HG03575 (cell line): ENCODE measurements at regions not wholly inside any gene's neighbourhood (a gene's known extent, or its start where the extent isn't known, plus 50 kb on each side); places are given as distances from the start of the nearest gene placed in this dataset.

Experiments used
- ATAC-seq: cut with Tn5 transposase; IDR thresholded peaks from one replicate; pipeline ENCODE4 v1.9.1; 2021; ENCODE audit not compliant: unreplicated experiment, insufficient number of reproducible peaks, low FRiP score; ENCODE audit errors: extremely low read depth

DNA sequence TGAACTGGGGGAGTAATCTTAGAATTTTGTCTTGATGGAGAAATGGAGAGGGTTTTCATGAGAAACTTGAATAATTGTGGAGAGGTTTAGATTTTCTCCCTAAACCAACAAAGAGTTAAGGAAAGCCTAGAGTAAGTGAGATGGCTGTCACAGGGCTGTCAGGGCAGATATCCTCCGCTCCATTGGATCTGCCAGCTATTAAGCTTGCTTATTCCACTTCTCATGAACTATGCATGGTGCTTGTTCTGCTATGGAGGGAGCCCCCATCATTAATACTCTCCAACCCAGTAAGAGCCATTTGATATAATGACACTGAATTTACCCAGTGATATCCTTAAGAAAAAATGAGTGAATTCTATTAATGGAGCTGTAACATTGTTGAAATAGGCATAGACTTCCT, 342.8 kb upstream of the MTNR1B start:
- no peak for ATAC-seq

DNA sequence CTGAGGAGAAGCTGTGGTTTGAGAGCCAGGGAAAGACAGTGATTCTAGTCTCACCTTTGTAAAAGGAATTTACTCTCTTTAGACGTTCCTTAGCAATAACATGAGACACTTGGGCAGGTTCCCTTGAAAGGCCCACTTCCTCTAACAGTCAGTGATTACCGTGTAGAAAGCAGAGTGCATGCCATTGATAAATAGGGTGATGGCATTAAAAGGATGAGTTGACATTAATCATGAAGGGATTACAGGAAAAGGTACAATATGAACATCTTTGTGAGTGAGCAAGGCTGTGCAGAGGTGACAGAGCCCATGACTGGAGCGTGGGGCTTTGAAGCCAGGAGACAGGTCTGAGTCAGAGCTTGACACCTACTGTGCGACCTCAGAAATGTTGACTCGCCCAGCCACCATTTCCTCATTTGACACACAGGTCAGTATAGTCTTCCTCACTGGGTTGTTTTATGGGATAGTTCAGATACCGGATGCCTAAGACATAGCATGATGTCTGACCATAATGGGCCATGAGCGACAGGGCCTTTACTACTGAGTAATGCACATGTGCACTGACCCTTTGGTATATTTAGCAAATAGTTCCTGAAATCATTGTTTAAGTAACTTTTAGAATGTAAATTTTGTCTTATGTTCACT, 341.7 kb upstream of the MTNR1B start:
- no peak for ATAC-seq

DNA sequence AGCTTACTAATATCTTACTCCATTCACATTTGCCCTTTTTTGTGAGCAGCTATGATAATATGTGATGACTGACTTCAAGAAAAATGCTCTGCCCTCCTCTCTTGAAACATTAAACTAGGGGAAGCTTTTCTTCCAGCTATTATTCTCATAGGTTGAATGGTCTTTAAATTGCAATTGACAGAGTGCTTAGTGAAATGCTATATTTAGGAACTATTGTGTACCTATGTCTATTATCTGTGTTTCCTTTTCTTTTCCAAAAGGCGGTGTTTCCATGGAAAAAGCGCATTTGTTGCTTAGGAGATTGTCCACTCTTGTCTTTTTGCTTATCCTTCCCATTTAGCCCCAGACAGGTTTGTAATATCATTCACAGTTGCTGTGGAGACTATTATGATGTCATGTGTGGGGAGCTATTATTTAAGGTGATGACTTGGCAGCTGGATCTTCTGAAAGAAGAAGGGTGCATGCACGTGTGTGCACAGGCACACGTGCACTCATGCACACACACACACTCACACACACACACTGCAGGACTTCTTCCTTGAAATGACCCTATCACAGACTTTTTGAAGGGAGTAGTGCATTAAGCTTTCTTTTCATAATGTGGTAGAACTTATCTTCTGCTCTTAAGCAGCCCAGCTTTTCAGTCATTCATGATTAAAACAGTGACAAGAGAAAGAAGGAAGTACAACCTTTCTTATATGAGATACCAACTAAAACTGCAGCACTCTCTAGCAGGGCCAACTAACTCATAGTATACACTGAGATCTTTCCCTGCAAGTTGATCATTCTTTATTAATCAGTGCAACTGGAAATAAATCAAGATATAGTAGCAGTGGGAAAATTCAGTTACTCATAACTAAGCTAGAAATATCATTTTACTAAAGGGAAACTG, 340.8 kb upstream of the MTNR1B start:
- ATAC-seq, result no peak

DNA sequence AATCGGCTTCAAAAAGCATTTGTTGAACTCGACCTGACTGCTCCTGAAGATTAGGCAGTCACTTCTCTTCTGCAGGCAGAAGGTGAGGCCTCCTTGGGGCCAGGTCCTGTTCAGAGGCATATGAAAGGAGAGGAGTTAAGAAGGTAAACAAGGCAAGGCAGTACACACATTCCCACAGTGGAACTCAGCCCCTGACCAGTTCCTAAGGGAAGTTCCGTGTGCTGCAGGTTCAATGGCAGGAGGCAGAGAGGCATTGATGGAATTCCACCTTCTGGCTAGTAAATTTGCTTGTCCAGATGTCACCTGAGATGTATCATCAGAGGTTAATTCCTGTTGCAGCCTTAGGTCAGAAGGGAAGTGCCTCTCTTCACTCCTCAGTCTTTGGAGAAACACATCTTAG, 337.0 kb upstream of the MTNR1B start:
- no peak for ATAC-seq

DNA sequence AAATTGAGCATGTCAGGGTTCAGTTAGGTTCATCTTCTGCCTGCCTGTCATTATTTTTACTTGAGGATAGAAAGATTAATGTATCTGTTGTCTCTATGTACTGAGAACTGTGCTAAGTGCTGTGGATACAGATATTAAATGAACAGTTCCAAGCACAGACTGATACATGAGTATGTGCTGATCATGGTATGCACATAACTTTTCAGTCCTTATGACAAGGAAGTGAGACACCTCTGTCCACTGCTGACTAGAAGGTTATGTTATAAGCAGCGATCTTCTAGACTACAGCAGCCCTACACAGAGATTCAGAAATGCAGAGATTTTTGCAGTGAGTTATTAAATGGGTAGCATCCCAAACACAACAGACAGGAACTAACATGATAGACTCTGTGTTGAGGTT, 335.6 kb upstream of the MTNR1B start:
- no peak for ATAC-seq

DNA sequence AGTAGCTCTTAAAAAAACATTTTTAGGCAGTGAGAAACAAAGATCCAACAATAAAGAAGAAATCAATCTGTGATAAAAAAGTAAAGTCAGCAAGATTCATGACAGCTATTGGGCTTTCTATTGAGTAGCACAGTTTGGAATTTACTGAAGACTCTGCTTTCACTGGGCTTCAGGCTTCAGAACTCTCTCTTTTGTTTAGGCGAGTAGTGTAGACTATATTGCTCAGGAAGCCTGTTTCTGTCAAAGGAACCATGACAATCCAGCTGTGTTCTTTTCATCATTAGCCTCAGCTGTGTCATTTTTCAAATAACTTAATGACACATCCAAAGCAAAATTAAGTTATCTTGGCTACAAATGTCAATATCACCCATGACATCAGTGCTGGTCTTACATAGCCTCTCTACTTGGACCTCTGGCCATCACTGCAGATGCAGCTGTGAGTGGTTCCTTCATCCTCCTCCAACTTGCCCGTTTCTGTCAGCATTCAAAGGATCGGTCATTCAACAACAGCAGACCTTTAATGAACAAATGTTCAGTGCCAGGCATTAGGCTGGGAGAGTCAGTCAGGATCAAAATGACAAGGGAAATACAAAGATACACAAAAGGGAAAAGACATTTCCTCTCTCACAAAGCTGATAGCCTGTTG, 332.8 kb upstream of the MTNR1B start:
- ATAC-seq, result no peak

DNA sequence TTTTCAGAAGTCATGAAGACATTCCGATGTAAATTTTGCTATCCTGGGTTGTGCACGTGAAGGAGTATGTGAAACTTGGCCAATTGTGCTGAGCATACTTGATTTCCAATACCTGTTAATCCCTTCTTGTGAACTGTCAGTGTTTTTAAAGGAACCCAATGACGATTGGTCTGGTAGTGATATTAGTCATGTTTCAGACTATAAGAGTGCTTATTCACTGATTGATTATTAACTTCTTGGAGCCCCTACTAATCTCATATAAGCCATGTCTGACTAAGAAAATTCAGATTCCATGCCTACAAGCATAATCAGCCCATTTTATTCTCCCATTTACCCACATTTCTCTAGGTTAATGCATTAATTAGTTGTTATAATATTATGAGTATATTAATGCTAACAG, 330.8 kb upstream of the MTNR1B start:
- no peak for ATAC-seq

DNA sequence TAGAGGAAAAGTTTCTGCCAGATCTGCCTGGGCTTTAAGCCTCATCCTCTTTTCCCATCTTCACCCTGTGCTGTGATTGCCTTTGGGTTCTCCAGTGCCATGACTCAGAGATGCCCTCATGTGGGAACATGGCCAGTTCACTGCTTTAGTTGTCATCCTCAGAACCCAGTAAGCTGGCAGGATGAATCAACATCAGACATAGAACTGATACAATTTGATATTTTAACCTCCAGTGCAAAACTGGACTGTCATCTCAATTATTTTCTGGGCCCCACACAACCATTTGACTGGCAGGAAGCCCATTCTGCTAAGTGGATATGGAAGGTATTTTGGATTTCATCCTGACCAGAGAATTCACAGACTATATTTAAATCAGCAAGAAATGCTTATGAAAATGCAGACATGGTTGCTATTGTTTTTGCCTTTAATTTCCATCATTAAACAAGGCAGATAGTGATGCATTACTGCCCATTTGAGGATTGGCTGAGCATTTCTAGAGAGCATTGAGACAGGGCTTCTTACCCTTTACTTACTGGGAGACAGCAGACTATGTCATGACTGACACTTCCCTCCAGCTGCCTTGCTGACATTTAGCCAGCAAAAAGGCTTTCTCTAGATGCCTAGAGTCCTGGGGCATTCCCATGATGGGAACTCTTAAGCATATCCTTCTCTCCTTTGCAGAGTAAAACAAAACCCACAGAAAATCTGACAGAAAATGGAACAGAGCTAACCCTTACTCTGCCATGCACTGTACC, 327.1 kb upstream of the MTNR1B start:
- no peak for ATAC-seq

DNA sequence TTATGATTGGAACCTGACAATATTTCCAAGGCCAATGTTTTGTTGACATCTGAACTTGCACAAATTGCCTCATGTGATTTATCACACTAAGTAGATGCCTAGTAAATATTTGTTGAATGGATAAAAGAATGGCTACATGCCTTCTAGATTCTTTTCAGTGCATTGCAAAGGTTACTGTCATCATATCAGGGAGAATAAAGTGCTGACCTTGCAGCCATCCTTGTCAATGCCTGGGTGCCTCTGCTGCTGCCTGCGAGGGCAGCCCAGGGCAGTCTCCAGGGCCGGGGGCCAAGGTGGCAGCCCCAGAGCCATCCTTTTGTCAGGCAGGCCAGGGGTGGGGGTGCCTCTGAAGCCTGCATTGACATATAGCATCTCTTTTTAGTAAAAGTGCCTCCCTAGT, 325.6 kb upstream of the MTNR1B start:
- no peak for ATAC-seq

DNA sequence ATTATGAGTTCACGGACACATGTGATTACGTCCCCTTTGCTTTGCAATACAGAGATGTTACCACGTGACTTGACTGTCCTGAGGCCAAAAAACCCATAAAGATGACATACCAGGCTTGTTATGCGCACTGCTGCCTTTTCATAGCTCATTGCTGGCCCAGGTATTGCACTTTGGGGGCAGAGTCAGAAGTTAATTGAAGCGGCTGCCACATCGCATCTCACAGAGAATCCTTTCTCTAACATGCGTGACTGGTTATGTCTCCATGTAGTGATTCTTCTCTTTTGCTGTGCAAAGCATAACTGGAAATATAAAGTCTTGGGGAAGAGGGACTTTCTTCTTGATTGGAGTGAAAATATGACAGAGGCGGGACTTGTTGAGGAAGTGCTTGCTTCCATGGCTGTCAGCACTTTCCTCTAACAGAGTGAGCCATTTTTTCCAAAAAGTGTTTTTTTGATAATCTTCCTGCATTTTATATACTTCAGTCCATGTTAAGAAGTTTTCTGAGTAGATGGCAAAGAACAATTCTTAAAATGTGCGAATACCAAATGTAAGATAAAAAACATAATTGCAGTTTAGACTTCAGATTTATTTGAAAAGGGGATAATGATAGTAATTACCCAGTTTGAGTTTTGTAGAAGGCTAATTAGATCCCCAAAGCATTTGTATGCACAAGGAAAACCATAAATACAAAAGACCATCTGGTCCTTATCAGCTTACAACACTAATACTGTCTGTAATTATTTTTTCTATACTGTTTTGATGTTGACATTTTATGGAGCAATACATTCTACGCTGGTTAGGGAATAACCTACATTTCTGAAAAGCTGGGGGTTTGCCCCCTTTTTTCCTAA, 324.6 kb upstream of the MTNR1B start:
- ATAC-seq, result no peak

DNA sequence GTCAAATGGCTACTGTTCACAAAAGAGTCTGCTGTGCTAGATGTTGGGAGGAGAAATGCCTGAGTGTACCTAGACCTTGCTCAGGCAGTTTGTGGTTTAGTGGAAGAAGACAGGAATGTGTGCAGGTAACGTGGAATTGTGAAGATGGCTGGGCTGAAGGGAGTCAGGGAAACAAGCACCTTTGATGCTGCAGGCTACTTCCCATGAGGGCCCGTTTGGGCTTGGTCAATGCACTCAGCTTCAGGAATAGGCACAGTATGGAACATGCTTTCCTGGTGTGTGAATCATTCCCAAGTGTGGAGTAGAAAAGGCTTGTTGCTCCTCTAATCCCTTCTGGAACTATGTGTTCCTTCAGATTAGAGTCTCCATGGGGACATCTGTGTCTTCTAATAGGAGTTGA, 318.3 kb upstream of the MTNR1B start:
- no peak for ATAC-seq

DNA sequence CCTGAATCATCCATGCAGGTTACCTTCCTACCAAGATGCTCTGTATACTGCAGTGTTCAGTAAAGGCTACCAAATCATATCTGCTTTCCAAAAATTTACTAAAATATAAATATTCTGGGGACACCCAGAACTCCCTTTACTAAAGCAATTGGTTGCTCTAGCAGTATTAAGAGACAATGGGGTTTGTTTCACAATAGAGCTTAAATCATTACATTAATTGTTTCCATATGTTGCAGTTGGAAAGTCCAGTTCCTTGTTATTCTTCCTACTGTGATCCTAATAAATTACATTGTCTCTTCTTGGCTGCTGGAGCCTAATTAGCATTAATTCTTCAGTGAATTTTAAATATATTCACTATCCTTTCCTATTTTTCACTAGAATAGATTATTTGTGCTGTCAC, 316.0 kb upstream of the MTNR1B start:
- no peak for ATAC-seq

DNA sequence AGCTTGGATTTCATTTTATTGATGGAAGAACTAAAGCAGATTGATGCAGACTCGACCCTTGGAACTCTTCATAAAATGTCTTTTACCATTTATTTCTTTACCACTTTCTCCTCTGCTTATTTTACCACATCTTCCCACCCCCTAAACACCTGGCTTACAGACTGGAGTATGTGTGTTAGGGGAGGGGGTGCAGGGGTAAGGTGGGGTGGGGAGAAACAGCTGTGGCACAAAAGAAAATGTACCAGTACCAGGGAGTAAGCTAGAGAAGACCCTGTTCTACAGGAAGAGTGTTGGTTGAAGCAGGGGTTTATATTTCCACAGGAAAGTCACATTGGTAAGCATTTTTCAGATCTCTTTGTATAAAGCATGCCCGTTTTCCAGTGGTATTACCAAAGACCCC, 312.7 kb upstream of the MTNR1B start:
- ATAC-seq, result no peak

DNA sequence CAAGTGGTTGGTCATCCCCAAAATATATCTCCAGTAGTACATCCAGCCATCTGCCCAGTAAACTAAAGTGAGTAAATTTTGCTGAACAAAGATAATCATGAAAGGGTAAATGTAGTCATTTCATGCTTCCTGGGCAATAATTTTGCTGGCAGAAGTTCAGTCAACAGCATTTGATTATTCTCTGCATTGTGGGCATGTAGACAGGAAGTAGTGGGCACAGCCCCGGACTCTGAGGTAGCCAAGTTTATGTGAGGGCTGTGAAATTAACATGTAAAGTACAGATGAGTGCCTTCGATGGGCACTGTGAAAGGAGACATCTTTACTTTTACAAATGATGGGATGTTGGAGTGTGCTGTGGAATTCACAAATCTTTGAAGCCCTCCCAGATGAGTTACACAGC, 312.2 kb upstream of the MTNR1B start:
- no peak for ATAC-seq

DNA sequence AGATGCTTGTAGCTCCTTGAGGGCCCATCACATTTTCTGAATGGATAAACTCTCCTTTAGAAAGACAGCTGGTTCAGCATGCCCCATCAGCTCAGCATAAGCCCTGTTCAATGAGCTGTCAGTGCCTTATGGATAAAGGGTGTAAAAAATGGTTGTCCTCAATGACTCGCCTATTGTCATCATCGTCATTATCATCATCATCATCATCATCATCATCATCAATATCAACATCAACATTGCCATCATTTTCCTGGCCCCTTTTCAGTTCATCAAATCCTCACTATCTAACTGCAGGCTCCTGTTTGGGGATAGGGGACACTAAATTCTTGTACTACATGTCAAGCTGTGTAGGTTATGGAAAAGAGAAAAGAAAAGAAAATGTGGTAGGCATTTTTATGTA, 310.7 kb upstream of the MTNR1B start:
- no peak for ATAC-seq

DNA sequence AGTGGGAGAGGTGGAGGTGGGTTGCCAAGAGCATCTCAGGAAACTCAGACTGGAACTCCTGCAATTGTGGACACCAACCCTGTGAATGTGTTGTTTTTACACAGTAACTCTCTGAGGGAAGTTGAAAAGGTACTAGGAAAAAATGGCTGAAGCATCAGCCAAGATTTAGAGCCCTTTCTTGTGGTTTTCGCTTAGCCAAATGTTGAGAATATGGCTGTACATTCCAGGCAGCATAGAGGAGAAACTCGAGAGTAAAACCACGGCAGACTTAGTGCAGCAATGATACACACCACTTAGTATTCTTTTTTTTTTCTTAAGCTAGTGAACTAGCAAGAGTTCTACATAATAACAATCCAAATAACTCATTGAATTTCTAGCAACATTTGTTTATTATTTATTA, 309.7 kb upstream of the MTNR1B start:
- no peak for ATAC-seq

DNA sequence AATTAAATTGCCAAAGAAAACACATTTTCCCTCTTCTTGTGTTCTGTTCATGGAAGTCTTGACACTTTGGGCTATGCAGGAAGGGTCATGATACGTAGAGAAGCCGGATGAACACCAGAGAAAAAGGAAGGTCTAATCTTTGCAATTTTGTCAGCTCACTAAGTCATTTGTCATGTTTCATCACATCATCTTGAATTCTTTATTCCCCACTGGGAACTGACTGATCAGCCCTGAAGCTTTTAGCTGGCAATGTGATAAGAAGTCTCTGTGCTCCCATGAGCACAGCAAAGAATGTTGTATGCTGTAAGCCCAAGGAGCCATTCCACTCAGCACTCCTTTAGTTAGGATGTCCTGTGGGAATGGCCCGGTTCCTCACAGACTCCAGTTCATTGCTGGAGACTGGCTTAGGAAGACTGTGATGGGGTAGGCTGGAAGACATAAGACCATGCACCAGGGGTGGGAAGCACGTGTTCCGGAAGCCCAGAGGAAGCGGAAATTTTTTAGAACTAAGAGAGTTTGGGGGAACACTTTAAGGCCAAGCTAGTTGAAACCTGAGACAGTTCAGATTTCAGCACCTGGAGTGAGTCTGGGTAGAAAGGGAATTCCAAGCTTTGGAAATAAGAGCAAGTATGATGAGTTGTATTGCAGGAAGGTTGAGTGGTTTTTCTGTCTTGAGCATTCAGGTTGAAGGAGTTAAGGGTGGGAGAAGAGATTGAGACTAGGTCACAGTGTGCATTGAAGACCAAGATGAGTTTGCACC, 306.7 kb upstream of the MTNR1B start:
- ATAC-seq, result no peak

DNA sequence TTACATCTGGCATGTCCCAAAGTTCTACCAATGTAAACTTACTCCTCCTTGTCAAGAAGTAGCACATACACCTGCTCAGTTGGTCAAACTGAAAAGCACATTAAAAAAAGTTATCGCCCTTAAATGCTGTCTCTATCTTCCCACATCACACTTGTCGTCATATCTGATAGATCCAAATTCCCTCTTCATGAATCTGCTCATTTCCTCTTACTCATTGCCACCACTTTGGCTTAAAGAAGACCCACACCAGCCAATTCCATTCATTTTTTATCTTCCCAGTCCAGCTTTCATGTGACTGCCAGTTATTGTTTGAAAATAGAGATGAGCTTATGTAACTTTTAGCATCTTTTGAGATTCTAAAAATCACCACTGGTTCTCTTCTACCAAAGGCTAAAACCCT, 305.9 kb upstream of the MTNR1B start:
- no peak for ATAC-seq
